ENCODE measurements at regions not wholly inside any gene's neighbourhood (a gene's known extent, or its start where the extent isn't known, plus 50 kb on each side); places are given as distances from the start of the nearest gene placed in this dataset.

DNA sequence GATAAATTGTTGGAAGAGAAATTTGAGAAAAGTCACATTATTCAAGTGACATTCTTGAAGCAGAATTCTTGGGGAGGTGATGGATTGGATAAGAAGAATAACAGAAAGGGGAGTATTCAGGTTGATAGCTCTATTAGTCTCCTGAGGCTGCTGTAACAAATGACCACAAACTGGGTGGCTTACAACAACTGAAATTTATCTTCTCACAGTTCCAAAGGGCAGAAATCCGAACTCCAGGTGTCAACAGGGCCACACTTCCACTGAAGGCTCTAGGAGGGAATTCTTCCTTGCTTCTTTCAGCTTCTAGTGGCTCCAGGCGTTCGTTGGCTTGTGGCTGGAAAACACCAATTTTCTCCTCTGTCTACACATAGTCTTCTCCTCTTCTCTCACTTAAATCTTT, 99.8 kb downstream of the TES start:
- no peak for TF ChIP-seq CTCF (IDR thresholded peaks at IDR 0.05)
- TF ChIP-seq ZFX (IDR thresholded peaks at IDR 0.05; ENCODE audit: borderline replicate concordance), result no peak
